Erythroblast (primary cell): ENCODE measurements at regions not wholly inside any gene's neighbourhood (a gene's known extent, or its start where the extent isn't known, plus 50 kb on each side); places are given as distances from the start of the nearest gene placed in this dataset.

Experiments
- GATA1 ChIP-seq: IDR thresholded peaks from 2 replicates; pipeline ENCODE4 v1.6.1; 2011; ENCODE audit warnings: low read depth, mild to moderate bottlenecking, control low read depth, low read length, moderate library complexity
- POLR2A ChIP-seq: IDR thresholded peaks from 2 replicates; pipeline ENCODE4 v1.6.1; 2011; ENCODE audit warnings: mild to moderate bottlenecking, low read length

DNA sequence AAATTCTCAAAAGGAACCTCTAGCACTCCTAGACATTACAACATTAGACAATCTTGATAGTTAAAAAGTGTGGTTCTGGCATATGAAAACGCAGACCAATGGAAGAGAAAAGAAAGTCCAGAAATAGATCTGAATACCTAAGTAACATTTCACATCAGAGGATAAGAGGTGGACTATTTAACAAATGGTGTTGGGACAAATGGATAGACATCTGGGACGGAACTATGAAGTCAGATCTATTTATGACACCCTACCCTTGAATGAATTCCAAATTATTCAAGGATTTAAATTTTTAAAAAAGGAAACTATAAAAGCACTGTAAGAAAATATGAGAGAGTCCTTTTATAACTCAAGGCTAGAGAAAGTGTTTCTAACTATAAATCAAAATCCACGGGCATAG, 111.3 kb downstream of the SCN11A start:
- no peak for TF ChIP-seq POLR2A
- no peak for TF ChIP-seq GATA1
